ENCODE measurements at regions not wholly inside any gene's neighbourhood (a gene's known extent, or its start where the extent isn't known, plus 50 kb on each side); places are given as distances from the start of the nearest gene placed in this dataset.

GRCh38 chr7:125495997-125496396 lies 566.4 kb upstream of the POT1 start:
- DNase-seq (ENCODE audit: low read depth in 4 of 4, low spot score in 2 of 4), result no peak

DNA sequence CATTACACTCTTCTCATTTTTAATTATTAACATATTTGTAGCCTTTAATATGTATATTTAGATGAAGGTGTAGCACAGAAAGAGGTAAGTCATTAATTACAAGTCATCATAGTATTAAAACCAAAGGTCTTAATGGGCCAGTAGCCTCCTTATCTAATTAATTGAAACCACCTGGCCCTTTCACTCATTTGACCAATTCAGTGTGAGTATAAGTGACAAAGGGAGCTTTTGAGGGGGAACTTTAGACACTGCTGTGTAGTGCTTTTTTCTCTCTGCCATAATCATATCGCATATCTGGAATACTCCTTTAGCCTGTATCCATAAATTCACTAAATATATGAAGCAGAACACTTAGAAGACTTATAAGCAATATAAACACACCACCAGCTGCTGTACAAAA lies 562.9 kb upstream of the POT1 start:
- no peak for DNase-seq (ENCODE audit: low read depth in 4 of 4, low spot score in 2 of 4)

DNA sequence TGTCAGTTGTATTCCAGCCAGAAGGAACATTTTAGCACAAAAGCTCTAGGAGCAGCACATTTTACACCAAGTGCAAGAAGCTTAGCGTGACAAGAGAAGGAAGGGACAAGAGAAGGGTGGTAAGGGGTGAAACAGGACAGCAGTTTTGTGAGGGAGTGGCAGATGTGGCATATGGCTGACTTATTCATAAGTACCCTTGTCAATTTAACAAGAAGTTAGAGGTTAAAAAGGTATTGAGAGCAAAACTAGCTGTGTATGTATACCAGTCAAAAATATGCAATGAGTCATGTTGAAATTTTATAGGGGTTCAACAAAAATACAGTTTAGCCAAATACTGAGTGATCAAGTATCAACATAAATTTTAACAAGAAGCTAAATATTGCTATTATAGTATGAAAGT lies 561.5 kb upstream of the POT1 start:
- no peak for DNase-seq (ENCODE audit: low read depth in 4 of 4, low spot score in 2 of 4)

- DNase-seq (ENCODE audit: low read depth in 4 of 4, low spot score in 2 of 4), result no peak
Observed at GRCh38 chr7:125490167-125490566, 560.5 kb upstream of the POT1 start.

GRCh38 chr7:125485223-125485622 lies 555.6 kb upstream of the POT1 start:
- no peak for DNase-seq (ENCODE audit: low read depth in 4 of 4, low spot score in 2 of 4)

DNA sequence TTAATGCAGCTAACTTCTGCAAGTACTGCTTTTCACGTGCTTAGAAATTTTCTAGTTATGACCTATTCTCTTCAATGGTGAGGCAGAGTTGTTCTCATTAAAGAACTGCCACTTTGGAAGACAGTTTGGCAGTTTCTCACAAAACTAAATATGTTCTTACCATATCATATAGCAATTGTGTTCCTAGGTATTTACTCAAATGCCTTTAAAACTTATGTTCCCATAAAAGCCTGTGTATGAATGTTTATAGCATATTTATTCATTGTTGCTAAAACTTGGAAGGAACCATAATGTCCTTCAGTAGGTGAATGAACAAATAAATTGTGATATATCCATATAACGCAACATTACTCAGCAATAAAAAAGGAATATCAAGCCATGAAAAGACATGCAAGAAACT lies 555.1 kb upstream of the POT1 start:
- DNase-seq (ENCODE audit: low read depth in 4 of 4, low spot score in 2 of 4), result no peak

GRCh38 chr7:125481323-125481722 lies 551.7 kb upstream of the POT1 start:
- no peak for DNase-seq (ENCODE audit: low read depth in 4 of 4, low spot score in 2 of 4)

DNA sequence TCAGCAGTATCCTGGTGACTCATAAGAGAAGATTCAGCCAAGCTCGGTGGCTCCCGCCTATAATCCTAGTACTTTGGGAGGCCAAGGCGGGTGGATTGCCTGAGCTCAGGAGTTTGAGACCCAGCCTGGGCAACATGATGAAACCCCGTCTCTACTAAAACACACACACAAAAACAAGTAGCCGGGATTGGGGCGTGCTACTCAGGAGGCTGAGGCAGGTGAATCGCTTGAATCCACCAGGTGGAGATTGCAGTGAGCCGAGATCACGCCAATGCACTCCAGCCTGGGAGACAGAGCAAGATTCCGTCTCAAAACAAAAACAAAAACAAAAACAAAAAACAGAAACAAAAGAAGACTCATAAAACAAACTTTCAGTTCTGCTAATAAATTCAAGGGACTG lies 551.1 kb upstream of the POT1 start:
- no peak for DNase-seq (ENCODE audit: low read depth in 4 of 4, low spot score in 2 of 4)

GRCh38 chr7:125468855-125469174 lies 539.2 kb upstream of the POT1 start:
- DNase-seq (ENCODE audit: low read depth in 4 of 4, low spot score in 2 of 4), result no peak

- no peak for DNase-seq (ENCODE audit: low read depth in 4 of 4, low spot score in 2 of 4)
Observed at GRCh38 chr7:125467996-125468854, 538.6 kb upstream of the POT1 start.

DNA sequence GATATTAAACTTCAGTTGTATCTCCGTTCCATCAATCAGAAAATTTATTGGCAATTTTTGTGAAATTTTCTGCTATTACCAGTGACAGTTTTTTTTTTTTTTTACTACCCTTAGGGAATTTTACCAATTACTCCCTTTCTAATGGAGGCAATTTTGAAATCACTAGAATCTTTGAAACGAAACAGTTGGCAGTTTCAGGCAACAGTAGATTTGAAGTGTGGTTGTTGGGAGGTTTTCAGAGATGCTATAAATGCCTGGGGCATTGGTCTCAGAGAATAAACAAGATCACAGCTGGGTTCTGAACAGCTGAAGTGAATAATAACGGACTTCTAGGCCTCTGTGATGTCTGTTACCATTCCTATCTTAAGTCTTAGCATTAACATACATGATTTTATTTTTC lies 535.9 kb upstream of the POT1 start:
- DNase-seq (ENCODE audit: low read depth in 4 of 4, low spot score in 2 of 4), result no peak

DNA sequence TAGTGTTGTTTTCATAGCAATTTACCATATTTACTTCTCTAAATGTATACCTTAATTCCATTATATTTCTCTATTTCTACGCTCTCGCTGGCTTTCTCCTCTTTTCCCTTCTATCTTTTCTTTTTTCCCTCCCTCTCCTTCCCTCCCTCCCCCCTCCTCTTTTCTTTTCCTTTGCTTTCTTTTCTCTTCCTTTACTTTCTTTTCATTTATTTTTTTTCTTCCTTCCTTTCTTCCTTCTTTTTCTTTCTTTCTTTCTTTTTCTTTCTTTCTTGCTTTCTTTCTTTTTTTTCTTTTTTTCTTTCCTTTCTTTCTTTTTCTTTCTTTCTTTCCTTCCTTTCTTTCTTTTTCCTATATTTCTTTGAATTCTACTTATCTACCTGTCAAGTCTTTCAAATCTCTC lies 533.0 kb upstream of the POT1 start:
- no peak for DNase-seq (ENCODE audit: low read depth in 4 of 4, low spot score in 2 of 4)

- DNase-seq (ENCODE audit: low read depth in 4 of 4, low spot score in 2 of 4), result no peak
Observed at GRCh38 chr7:125459038-125459437, 529.4 kb upstream of the POT1 start.

DNA sequence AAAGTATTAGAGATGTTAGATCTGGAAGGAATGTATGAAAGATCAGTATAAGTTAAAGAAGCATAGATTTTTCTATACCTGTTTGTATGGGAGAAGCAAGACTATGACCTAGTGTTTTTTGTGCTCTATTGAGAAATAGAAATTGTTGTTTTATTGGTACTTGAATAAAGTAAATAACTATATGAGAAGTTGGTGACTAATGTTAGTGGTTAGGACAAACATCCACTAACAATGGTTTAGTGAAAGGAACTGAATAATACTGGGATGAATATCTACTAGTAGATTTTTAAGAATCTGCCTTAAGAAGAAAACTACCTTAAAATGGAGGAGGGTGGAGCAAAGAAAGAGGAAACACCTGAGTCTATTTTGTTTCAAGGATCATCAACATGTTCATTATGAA lies 521.1 kb upstream of the POT1 start:
- no peak for DNase-seq (ENCODE audit: low read depth in 4 of 4, low spot score in 2 of 4)

DNA sequence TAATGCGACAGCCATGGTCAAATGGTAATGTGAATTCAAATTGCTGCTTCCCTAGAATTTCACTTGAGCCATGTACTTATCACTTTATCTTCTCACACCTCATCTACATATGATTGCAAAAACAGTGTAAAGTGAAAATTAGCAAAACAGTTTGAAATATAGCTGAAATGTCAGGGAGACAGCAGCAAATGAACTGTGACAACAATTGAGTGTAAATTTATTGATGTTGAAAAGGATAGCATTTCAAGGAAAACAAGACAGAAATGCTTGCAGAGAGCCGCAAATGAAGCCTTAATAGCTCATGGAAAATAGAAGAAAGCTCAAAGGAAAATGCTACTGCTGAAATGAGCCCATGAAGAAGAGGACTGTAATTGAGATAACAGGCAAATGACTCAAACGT lies 516.2 kb upstream of the POT1 start:
- DNase-seq (ENCODE audit: low read depth in 4 of 4, low spot score in 2 of 4), result peak in 3 of 4 donors; percentile 3 to 33 (median 4)

DNA sequence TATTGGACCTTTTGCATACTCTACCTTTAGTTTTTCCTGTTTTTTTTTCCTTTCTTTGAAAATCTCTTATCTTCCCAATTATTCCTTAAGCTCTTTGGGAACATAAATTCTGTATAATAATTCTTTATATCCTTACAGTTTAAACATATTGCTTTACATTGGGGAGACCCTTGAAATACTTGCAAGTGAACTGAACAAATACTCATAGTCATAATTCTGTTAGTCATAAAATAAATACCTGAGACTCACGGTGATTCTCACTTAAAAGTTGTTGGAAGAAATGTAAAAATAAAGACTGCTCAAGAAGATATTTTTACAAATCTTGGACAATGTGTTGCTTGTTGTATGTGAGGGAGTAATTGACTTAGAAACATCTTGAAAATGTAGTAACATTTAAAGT lies 515.2 kb upstream of the POT1 start:
- no peak for DNase-seq (ENCODE audit: low read depth in 4 of 4, low spot score in 2 of 4)

GRCh38 chr7:125436220-125436619 lies 506.6 kb upstream of the POT1 start:
- no peak for DNase-seq (ENCODE audit: low read depth in 4 of 4, low spot score in 2 of 4)

GRCh38 chr7:125431349-125431748 lies 501.7 kb upstream of the POT1 start:
- DNase-seq (ENCODE audit: low read depth in 4 of 4, low spot score in 2 of 4), result no peak

GRCh38 chr7:125430013-125430412 lies 500.4 kb upstream of the POT1 start:
- no peak for DNase-seq (ENCODE audit: low read depth in 4 of 4, low spot score in 2 of 4)

DNA sequence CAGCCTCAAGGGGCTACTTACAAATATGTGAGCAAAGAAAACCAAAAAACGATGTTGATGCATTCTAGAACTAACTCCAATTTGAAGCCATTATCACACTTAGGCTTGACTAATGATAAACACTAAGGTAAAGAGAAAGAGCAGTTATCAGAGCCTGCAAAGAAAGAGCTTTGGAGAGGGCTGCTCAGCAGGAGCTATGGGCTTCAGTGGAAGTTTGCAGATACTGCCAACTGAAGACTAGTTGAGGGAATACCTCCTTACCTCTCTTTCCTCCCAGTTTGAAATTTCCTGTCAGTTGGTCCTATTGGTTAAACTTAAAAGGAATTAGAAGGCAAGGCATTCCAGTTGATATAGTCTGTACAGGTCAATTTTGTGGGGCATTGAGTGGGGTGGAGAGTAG lies 498.1 kb upstream of the POT1 start:
- DNase-seq (ENCODE audit: low read depth in 4 of 4, low spot score in 2 of 4), result no peak

GRCh38 chr7:125425506-125425905 lies 495.9 kb upstream of the POT1 start:
- no peak for DNase-seq (ENCODE audit: low read depth in 4 of 4, low spot score in 2 of 4)

DNA sequence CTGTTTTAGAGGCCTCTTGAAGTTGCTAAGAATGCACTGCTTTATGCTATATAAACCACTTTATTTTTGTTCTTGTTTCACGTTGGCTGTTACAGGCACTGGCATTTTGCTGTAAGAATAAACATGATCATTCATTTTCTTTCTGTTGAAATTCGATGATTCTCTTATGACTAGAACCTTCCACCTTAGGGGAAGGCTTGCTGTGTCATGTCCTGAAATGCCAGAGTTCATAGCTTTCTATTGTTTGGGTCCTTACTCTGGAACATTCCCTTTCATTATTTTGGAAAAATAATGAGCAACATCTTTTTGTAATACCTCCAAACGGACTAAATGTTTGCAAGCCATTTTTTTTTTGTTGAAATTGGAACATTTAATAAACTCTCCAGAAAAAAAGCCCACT lies 495.1 kb upstream of the POT1 start:
- DNase-seq (ENCODE audit: low read depth in 4 of 4, low spot score in 2 of 4), result no peak
